ENCODE measurements at regions not wholly inside any gene's neighbourhood (a gene's known extent, or its start where the extent isn't known, plus 50 kb on each side); places are given as distances from the start of the nearest gene placed in this dataset.

DNA sequence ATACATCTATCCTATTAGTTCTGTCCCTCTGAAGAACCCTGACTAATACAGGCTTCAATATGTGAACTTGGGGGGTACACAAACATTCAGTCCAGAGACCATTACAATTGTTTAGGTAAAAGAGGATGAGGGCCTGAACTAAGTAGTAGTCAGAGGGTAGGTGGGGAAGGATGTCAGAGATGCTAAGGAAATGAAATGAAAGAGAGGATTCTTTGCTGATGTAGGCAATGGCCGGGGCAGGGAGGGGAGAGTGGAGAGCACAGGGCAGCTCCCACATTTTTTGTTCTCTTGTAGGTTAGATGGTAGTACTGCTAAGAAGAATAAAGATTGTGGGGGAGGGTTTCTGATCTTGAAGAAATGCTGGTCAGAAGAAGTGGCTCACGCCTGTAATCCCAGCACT is 60.8 kb downstream of the SOX4 start:
- H3K27ac Mint-ChIP-seq = no peak overlapping the region

DNA sequence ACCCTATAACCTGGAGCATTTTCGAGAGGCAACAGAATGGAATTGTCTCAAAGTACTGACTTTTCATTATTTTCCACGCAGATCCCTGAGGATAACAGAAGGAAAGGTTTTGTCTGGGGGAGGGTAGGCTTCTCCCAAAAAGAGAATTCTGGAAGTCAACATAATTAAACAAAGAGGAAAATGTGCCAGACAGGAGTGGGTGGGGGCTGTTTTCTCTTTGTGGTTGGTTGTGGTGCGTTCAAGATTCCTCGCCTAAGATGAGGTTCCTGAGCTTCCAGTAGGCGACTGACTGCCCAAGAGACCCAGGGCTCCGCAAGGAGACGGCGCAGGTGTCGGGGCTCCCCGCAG is 70.4 kb downstream of the SOX4 start:
- Histone ChIP-seq H3K4me1 (ENCODE audit: control insufficient read depth, insufficient read depth, low read length) (no peaks in the 10 kb centered on the region), H3K4me3 (ENCODE audit: low read length) (peak overlapping the region; percentile 97), H3K27ac (ENCODE audit: low read depth, low read length) (peak overlapping the region; percentile 77), H3K36me3 (ENCODE audit: control insufficient read depth, insufficient read depth, low read length) (peaks cover 10% of the 10 kb centered on the region), H3K9ac (ENCODE audit: extremely low read depth, low read length, poor library complexity, severe bottlenecking) (peak overlapping the region; percentile 97), H3K27me3 (ENCODE audit: control insufficient read depth, insufficient read depth, low read length, poor library complexity, severe bottlenecking) (no peaks in the 10 kb centered on the region), H3K9me3 (ENCODE audit: control insufficient read depth, low read length) (no peaks in the 10 kb centered on the region)
- Mint-ChIP-seq H3K27ac (peak overlapping the region; percentile 99), H3K36me3 (ENCODE audit: low read depth) (peaks cover 4% of the 10 kb centered on the region), H3K4me3 (peak overlapping the region; percentile 93), H3K9me3 (no peaks in the 10 kb centered on the region), H3K4me1 (peaks cover 28% of the 10 kb centered on the region), H3K27me3 (ENCODE audit: insufficient read depth) (peaks cover 2% of the 10 kb centered on the region)
- no peak for DNase-seq
- TF ChIP-seq, protein P1, sequence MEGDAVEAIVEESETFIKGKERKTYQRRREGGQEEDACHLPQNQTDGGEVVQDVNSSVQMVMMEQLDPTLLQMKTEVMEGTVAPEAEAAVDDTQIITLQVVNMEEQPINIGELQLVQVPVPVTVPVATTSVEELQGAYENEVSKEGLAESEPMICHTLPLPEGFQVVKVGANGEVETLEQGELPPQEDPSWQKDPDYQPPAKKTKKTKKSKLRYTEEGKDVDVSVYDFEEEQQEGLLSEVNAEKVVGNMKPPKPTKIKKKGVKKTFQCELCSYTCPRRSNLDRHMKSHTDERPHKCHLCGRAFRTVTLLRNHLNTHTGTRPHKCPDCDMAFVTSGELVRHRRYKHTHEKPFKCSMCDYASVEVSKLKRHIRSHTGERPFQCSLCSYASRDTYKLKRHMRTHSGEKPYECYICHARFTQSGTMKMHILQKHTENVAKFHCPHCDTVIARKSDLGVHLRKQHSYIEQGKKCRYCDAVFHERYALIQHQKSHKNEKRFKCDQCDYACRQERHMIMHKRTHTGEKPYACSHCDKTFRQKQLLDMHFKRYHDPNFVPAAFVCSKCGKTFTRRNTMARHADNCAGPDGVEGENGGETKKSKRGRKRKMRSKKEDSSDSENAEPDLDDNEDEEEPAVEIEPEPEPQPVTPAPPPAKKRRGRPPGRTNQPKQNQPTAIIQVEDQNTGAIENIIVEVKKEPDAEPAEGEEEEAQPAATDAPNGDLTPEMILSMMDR (conservative IDR thresholded peaks at IDR 0.05) = no peak
- 6 to 36% methylated on average over 2 to 10 of the region's 10 CpGs for WGBS, 2 experiments (ENCODE audit: insufficient coverage in 1 of 2, insufficient read length in 1 of 2)

More for the DNA sequence above, 60.8 kb downstream of the SOX4 start:
- Mint-ChIP-seq H3K36me3 (ENCODE audit: low read depth) (peaks cover 2% of the 10 kb centered on the region), H3K4me3 (no peak overlapping the region), H3K27me3 (ENCODE audit: insufficient read depth) (no peaks in the 10 kb centered on the region), H3K9me3 (peaks cover 24% of the 10 kb centered on the region), H3K4me1 (peaks cover 30% of the 10 kb centered on the region)
- peaks cover 14% of the 10 kb centered on the region for H3K9me3 ChIP-seq (ENCODE audit: control insufficient read depth, low read length)
- DNase-seq = no peak
- no peak overlapping the region for H3K4me3 ChIP-seq (ENCODE audit: low read length)
- H3K4me1 ChIP-seq (ENCODE audit: control insufficient read depth, insufficient read depth, low read length) = no peaks in the 10 kb centered on the region
- no peaks in the 10 kb centered on the region for H3K36me3 ChIP-seq (ENCODE audit: control insufficient read depth, insufficient read depth, low read length)
- H3K27ac ChIP-seq (ENCODE audit: low read depth, low read length) = no peak overlapping the region
- no peaks in the 10 kb centered on the region for H3K27me3 ChIP-seq (ENCODE audit: control insufficient read depth, insufficient read depth, low read length, poor library complexity, severe bottlenecking)
- H3K9ac ChIP-seq (ENCODE audit: extremely low read depth, low read length, poor library complexity, severe bottlenecking) = no peak overlapping the region
- TF ChIP-seq, protein P1 (conservative IDR thresholded peaks at IDR 0.05) = no peak
- 91 to 94% methylated on average over 2 of the region's 2 CpGs for WGBS, 2 experiments (ENCODE audit: insufficient coverage in 1 of 2, insufficient read length in 1 of 2)

DNA sequence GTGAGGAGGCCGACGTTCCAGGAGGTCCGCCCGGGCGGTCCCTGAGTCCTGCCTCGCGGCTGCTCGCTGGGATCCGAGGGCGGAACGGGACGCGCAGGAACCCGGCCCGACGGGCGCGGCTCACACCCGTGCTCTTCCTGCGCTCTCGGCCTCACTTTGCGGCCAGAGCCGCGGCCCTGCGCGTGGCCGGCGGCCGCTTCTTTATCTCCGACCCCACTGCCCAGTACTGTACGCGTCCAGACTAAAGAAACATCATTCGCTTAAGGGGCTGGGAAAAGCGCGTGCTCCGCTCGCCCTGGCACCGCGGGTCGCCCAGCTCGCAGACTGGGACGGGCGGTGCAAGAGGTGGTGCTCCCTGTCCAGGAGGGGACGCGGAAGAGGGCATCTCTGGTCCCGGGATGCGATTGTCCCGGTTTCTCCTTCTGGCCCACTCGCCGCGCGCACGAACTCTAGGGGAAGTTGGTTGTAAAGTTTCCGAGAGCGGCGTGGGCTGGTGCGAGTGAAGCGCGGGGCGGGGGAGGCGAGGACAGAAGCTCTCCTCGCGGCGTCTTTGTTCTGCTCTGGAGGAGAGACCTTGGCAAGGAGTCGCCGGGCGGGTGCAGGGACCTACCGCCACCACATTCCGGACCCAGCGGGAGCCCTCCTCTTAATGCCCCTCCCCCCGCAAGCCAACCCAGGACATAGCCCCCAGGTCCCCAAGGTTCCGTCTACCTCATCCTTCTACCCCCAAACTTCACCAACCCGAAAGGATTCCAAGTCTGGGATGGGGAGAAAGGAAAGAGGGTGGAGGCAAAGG is 71.0 kb downstream of the SOX4 start:
- H3K4me3 ChIP-seq (ENCODE audit: low read length) = peak overlapping the region; percentile 97
- Mint-ChIP-seq H3K36me3 (ENCODE audit: low read depth) (peaks cover 10% of the 10 kb centered on the region), H3K27me3 (ENCODE audit: insufficient read depth) (peaks cover 2% of the 10 kb centered on the region), H3K4me1 (peaks cover 33% of the 10 kb centered on the region), H3K9me3 (no peaks in the 10 kb centered on the region), H3K4me3 (peak overlapping the region; percentile 93), H3K27ac (peak overlapping the region; percentile 99)
- TF ChIP-seq, protein P1 (conservative IDR thresholded peaks at IDR 0.05) = no peak
- 0% methylated on average over 25 to 72 of the region's 73 CpGs for WGBS, 2 experiments (ENCODE audit: insufficient coverage in 1 of 2, insufficient read length in 1 of 2)
- no peaks in the 10 kb centered on the region for H3K9me3 ChIP-seq (ENCODE audit: control insufficient read depth, low read length)
- H3K36me3 ChIP-seq (ENCODE audit: control insufficient read depth, insufficient read depth, low read length) = peaks cover 16% of the 10 kb centered on the region
- DNase-seq = peak; percentile 91
- H3K9ac ChIP-seq (ENCODE audit: extremely low read depth, low read length, poor library complexity, severe bottlenecking) = peak overlapping the region; percentile 97
- no peaks in the 10 kb centered on the region for H3K4me1 ChIP-seq (ENCODE audit: control insufficient read depth, insufficient read depth, low read length)
- no peaks in the 10 kb centered on the region for H3K27me3 ChIP-seq (ENCODE audit: control insufficient read depth, insufficient read depth, low read length, poor library complexity, severe bottlenecking)
- H3K27ac ChIP-seq (ENCODE audit: low read depth, low read length) = peak overlapping the region; percentile 81

Measured in endodermal cell (in vitro differentiated cells).